HG03571 (cell line): ENCODE measurements at regions not wholly inside any gene's neighbourhood (a gene's known extent, or its start where the extent isn't known, plus 50 kb on each side); places are given as distances from the start of the nearest gene placed in this dataset.

ENCODE experiments used
- ATAC-seq: cut with Tn5 transposase; IDR thresholded peaks from one replicate; pipeline ENCODE4 v1.9.1; 2021; ENCODE audit not compliant: unreplicated experiment

GRCh38 chr14:71273366-71273765 is 366.1 kb downstream of the PCNX1 start:
- no peak for ATAC-seq

GRCh38 chr14:71284048-71284447 is 376.8 kb downstream of the PCNX1 start:
- ATAC-seq: no peak

- ATAC-seq: no peak
Observed at GRCh38 chr14:71286126-71286525, 378.9 kb downstream of the PCNX1 start.

DNA sequence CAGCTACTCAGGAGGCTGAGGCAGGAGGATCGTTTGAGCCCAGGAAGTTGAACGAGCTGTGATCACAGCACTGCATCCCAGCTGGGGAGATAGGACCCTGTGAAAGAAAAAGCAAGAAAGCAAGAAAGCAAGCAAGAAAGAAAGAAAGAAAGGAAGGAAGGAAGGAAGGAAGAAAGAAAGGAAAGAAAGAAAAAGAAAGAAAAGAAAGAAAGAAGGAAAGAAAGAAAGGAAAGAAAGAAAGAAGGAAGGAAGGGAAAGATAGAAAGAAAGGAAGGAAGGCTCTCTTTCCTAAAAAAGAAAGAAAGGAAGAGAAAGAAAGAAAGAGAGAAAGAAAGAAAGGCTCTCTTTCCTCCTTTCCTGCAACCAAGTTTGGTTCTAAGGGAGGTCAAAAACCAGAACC is 380.3 kb downstream of the PCNX1 start:
- ATAC-seq: no peak

- ATAC-seq: no peak
Observed at GRCh38 chr14:71289536-71289935, 382.3 kb downstream of the PCNX1 start.

GRCh38 chr14:71290301-71290700 is 383.0 kb downstream of the PCNX1 start:
- no peak for ATAC-seq

- no peak for ATAC-seq
Observed at GRCh38 chr14:71290960-71291466, 383.8 kb downstream of the PCNX1 start.

DNA sequence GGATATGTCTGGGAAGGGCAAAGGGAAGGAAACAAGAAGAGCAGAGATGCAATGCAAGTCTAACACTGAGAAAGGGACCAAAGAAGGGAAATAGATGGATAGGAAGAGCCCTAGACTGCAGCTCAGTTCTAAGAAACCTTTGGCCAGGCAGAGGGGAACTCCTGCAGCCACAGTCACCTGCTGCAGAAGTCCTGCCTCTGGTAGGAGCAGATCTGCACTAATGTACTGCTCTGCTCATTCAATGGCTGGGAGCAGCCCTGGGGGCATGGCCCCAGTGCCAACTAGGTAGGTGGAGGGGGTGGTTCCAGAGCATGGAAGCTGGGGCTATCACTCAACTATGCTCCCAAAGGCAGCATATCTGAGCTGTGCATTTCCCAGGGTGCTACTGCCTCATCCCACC is 388.9 kb downstream of the PCNX1 start:
- no peak for ATAC-seq

GRCh38 chr14:71300566-71301330 is 393.5 kb downstream of the PCNX1 start:
- ATAC-seq: no peak

DNA sequence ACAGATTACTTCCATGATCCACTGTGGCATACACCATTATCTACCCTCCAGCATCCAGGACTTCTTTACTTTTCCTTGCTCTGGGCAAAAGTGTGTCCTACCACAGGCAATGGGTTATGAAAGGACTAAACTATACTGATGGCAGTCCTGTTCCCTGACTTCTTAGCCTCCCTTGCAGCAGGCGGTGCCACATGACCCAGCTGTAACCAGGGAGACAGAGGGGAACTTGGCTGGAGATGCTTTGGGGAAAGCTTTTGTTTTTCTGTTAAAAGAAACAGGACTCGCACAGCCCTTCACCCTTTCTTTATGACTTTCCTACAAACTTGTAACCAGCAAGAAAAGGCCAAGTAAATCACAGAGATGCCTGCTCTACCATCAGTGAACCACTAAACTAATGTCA is 394.4 kb downstream of the PCNX1 start:
- no peak for ATAC-seq

- ATAC-seq: no peak
Observed at GRCh38 chr14:71304690-71305089, 397.4 kb downstream of the PCNX1 start.

GRCh38 chr14:71308671-71309070 is 401.4 kb downstream of the PCNX1 start:
- no peak for ATAC-seq

- ATAC-seq: no peak
Observed at GRCh38 chr14:71309756-71310155, 402.5 kb downstream of the PCNX1 start.

DNA sequence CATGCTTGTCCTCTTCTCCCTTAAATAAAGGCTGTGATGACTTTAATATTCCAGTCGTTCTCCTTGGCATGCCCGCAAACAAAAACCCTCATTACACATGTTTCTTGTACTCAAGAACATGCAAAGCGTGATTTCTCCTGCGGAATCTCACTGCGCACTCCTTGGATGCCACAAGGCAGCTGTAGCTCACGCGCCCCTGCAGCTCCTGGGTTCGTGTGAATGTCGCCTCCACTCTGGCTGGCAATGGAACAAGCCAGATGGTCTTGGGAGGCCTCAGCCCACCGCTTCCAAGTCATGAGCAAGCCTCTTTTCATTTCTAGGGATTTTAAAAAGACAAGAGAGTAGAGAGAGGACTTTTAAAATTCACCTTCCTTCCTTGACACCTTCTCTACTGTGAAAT is 403.8 kb downstream of the PCNX1 start:
- ATAC-seq: no peak

- no peak for ATAC-seq
Observed at GRCh38 chr14:71314717-71315116, 407.5 kb downstream of the PCNX1 start.

GRCh38 chr14:71317385-71318096 is 410.3 kb downstream of the PCNX1 start:
- no peak for ATAC-seq

- no peak for ATAC-seq
Observed at GRCh38 chr14:71318097-71318459, 410.8 kb downstream of the PCNX1 start.

- ATAC-seq: no peak
Observed at GRCh38 chr14:71319666-71320065, 412.4 kb downstream of the PCNX1 start.

GRCh38 chr14:71320107-71320733 is 413.0 kb downstream of the PCNX1 start, which contains the start of gene SIPA1L1:
TSS of gene SIPA1L1 (plus strand) at chr14:71320476.
- peak; percentile 70 for ATAC-seq

- peak; percentile 18 for ATAC-seq
Observed at GRCh38 chr14:71320734-71321573, 413.7 kb downstream of the PCNX1 start.
